Transverse colon (tissue), 3 donors: ENCODE measurements at regions not wholly inside any gene's neighbourhood (a gene's known extent, or its start where the extent isn't known, plus 50 kb on each side); places are given as distances from the start of the nearest gene placed in this dataset.

Source experiments
- POLR2A ChIP-seq: fragments of 450-650 bp; IDR thresholded peaks from one replicate; pipeline ENCODE4 v1.6.1; 2016; ENCODE audit warnings: antibody characterized with exemption, mild to moderate bottlenecking, moderate library complexity
- TF ChIP-seq, protein P1 (sequence below), 5 experiments: fragments of 200-600 bp in 3 of 5; fragments of 450-650 bp in 2 of 5; sonication (generic) in 3 of 5; IDR thresholded peaks; 1 replicate in 2 of 5; 2 replicates in 3 of 5; pipeline ENCODE4 v1.5.1; 2016 to 2017; ENCODE audit warnings: antibody characterized with exemption in 5 of 5, inconsistent platforms in 3 of 5, mild to moderate bottlenecking in 2 of 5, moderate library complexity in 1 of 5

DNA sequence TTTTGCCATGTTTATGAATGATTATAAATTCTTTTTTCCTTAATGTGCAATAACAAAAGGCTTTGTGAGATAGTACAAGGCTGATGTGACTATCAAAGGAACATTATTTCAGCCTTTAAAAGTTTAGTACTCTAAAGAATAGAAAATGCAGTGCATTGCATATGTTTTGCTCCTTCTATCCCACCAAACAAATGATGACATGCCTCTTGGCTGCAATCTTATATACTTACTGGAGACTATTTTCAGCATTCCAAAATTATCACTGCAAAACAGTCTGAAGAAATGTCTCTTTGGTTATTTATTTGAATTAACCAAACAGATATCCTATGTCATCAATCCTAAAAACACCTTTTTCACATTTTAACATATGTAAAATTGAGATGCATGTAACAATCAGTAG is 776.5 kb upstream of the SPRY2 start:
- TF ChIP-seq, protein P1, sequence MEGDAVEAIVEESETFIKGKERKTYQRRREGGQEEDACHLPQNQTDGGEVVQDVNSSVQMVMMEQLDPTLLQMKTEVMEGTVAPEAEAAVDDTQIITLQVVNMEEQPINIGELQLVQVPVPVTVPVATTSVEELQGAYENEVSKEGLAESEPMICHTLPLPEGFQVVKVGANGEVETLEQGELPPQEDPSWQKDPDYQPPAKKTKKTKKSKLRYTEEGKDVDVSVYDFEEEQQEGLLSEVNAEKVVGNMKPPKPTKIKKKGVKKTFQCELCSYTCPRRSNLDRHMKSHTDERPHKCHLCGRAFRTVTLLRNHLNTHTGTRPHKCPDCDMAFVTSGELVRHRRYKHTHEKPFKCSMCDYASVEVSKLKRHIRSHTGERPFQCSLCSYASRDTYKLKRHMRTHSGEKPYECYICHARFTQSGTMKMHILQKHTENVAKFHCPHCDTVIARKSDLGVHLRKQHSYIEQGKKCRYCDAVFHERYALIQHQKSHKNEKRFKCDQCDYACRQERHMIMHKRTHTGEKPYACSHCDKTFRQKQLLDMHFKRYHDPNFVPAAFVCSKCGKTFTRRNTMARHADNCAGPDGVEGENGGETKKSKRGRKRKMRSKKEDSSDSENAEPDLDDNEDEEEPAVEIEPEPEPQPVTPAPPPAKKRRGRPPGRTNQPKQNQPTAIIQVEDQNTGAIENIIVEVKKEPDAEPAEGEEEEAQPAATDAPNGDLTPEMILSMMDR (IDR thresholded peaks at IDR 0.05), result no peak
- no peak for TF ChIP-seq POLR2A
